Inflammatory macrophage treated with lipopolysaccharide for 1 hour (primary cell): ENCODE measurements at regions not wholly inside any gene's neighbourhood (a gene's known extent, or its start where the extent isn't known, plus 50 kb on each side); places are given as distances from the start of the nearest gene placed in this dataset.

Experiments
- DNase-seq, 2 donors: peaks; one replicate each; pipeline ENCODE4 v3.0.0-alpha.2; 2020 to 2022

GRCh38 chr18:34647251-34647650 is 62.8 kb upstream of the DTNA start:
- no peak for DNase-seq

GRCh38 chr18:34648269-34648985 is 61.7 kb upstream of the DTNA start:
- no peak for DNase-seq

DNA sequence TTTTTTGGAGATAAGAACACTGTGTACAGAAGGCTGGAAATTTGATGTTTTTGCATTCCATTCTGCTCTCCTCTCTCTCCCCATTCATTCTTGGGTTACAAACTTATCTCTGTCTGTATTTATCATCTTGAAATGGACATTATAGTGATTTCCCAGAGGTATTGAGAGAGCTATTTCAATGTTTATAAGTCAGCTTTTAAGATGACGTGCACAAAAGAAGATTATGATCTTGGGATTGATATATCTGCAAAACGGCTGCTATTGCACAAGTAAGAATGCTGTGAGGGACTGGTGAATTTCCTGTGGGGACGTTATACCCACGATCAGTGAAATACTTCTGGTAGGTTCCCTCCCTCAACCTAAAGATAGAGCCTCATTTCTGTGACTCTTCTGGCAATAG is 61.0 kb upstream of the DTNA start:
- no peak for DNase-seq

- DNase-seq = no peak
Measured at GRCh38 chr18:34650121-34650545, 60.0 kb upstream of the DTNA start.

DNA sequence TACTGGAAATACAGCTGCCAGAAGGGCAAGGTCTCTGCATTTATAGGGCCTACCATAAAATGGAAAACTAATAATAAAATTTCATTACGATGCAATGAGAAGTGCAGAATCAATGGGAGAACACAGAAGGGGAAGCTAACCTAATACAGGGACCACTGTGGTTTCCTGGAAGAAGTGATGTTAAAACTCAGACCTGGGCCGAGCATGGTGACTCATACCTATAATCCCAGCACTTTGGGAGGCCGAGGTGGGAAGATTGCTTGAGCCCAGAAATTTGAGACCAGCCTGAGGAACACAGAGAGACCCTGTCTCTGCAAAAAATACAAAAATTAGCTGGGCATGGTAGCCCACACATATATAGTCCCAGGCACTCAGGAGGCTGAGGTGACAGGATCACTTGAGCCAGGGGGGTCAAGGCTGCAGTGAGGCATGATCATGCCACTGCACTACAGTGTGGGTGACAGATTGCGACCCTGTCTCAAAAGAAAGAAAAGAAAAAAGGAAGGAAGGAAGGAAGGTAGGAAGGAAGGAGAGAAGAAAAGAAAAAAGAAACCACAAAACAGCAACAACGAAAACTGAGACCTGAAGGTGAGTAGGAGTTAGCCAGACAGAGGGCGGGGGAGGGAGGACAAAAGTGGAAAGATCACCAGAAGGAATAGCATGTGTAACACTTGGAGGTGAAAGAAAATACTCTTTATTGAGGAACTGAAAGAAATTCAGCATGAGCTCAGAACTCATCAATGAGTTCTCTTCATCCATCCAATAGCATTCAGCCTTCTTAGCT is 58.3 kb upstream of the DTNA start:
- no peak for DNase-seq

- DNase-seq = no peak
Measured at GRCh38 chr18:34655131-34655530, 55.0 kb upstream of the DTNA start.

GRCh38 chr18:34657860-34658500 is 52.1 kb upstream of the DTNA start:
- no peak for DNase-seq

DNA sequence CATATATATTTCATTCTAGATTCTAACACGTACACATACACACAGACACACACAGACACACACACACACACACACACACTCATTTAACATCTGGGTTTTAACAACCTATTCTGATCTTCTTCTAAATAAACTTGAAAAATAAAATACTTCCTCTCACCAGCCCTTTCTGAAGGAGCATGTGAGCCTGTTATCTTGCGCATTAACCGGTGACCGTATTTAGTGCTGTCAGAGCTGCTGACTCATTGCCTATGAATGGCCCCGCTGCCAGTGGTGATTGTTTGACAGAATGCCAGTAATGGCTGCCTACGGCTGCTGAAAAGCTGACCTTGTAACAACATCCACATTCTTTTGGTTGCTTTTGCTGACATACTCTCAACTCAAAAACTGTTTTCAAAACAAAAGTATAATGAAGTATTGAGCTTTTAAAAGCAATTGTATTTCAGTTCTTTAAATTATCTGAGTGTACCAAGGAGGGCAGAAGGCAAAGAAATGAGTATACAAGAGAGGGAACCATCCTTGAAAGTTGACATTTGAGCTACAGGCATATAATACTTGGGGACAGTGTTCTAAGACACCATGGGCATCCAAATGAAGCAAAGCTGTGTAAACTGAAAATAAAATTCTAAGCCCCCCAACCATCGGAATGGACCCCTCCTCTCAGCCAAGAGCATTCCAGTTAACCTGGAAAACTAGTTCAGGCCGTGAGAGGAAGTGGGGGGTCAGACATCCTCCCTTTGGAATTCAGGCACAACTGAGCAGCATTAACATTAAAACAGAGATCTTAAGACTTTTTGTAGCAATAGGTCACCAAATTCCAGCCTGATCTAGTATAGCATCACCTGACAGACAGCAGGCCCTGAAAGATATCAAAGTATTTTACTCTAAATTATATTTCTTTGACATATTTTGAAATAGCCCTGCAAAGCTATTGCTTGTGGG is 50.2 kb upstream of the DTNA start:
- DNase-seq = peak; percentile 80 to 86
